ENCODE measurements at regions not wholly inside any gene's neighbourhood (a gene's known extent, or its start where the extent isn't known, plus 50 kb on each side); places are given as distances from the start of the nearest gene placed in this dataset.

GRCh38 chr2:152961351-152961750 is 242.9 kb downstream of the ARL6IP6 start:
- DNase-seq: no peak

- DNase-seq: no peak
Measured at GRCh38 chr2:152950126-152950525, 231.7 kb downstream of the ARL6IP6 start.

- DNase-seq: no peak
Measured at GRCh38 chr2:152944099-152944498, 225.7 kb downstream of the ARL6IP6 start.

- no peak for DNase-seq
Measured at GRCh38 chr2:152942940-152943440, 224.6 kb downstream of the ARL6IP6 start.

- no peak for DNase-seq
Measured at GRCh38 chr2:152930501-152930900, 212.1 kb downstream of the ARL6IP6 start.

- DNase-seq: no peak
Measured at GRCh38 chr2:152929628-152930027, 211.2 kb downstream of the ARL6IP6 start.

GRCh38 chr2:152925547-152926448 is 207.4 kb downstream of the ARL6IP6 start:
- DNase-seq: peak; percentile 29

GRCh38 chr2:152924722-152925121 is 206.3 kb downstream of the ARL6IP6 start:
- no peak for DNase-seq

- DNase-seq: no peak
Measured at GRCh38 chr2:152924219-152924618, 205.8 kb downstream of the ARL6IP6 start.

- no peak for DNase-seq
Measured at GRCh38 chr2:152920846-152921245, 202.4 kb downstream of the ARL6IP6 start.

- DNase-seq: no peak
Measured at GRCh38 chr2:152910970-152911369, 192.6 kb downstream of the ARL6IP6 start.

- DNase-seq: no peak
Measured at GRCh38 chr2:152907046-152907445, 188.6 kb downstream of the ARL6IP6 start.

- DNase-seq: no peak
Measured at GRCh38 chr2:152894051-152894450, 175.6 kb downstream of the ARL6IP6 start.

- DNase-seq: no peak
Measured at GRCh38 chr2:152890736-152891135, 172.3 kb downstream of the ARL6IP6 start.

GRCh38 chr2:152883951-152884487 is 165.6 kb downstream of the ARL6IP6 start:
- DNase-seq: no peak

- no peak for DNase-seq
Measured at GRCh38 chr2:152881527-152881926, 163.1 kb downstream of the ARL6IP6 start.

- no peak for DNase-seq
Measured at GRCh38 chr2:152879275-152879674, 160.9 kb downstream of the ARL6IP6 start.

GRCh38 chr2:152875701-152876695 is 157.6 kb downstream of the ARL6IP6 start:
- DNase-seq: no peak

- DNase-seq: no peak
Measured at GRCh38 chr2:152874955-152875354, 156.5 kb downstream of the ARL6IP6 start.

- DNase-seq: no peak
Measured at GRCh38 chr2:152870239-152870638, 151.8 kb downstream of the ARL6IP6 start.

GRCh38 chr2:152867397-152867796 is 149.0 kb downstream of the ARL6IP6 start:
- no peak for DNase-seq

GRCh38 chr2:152864601-152865149 is 146.3 kb downstream of the ARL6IP6 start:
- no peak for DNase-seq

- DNase-seq: no peak
Measured at GRCh38 chr2:152863826-152864225, 145.4 kb downstream of the ARL6IP6 start.
